ENCODE measurements at regions not wholly inside any gene's neighbourhood (a gene's known extent, or its start where the extent isn't known, plus 50 kb on each side); places are given as distances from the start of the nearest gene placed in this dataset.

GRCh38 chr11:127567237-127567932, 566.8 kb upstream of the KIRREL3 start:
- no peak for DNase-seq

- DNase-seq: no peak
These were observed 564.2 kb upstream of the KIRREL3 start for GRCh38 chr11:127564810-127565209.

GRCh38 chr11:127559978-127560377, 559.4 kb upstream of the KIRREL3 start:
- no peak for DNase-seq

GRCh38 chr11:127552446-127552845, 551.9 kb upstream of the KIRREL3 start:
- no peak for DNase-seq

- no peak for DNase-seq
These were observed 530.6 kb upstream of the KIRREL3 start for GRCh38 chr11:127531167-127531566.

GRCh38 chr11:127528297-127528696, 527.7 kb upstream of the KIRREL3 start:
- no peak for DNase-seq

- DNase-seq: no peak
These were observed 524.0 kb upstream of the KIRREL3 start for GRCh38 chr11:127524618-127525017.

- DNase-seq: no peak
These were observed 520.8 kb upstream of the KIRREL3 start for GRCh38 chr11:127521413-127521812.

GRCh38 chr11:127507851-127508250, 507.3 kb upstream of the KIRREL3 start:
- DNase-seq: no peak

GRCh38 chr11:127506647-127507046, 506.1 kb upstream of the KIRREL3 start:
- no peak for DNase-seq

GRCh38 chr11:127506126-127506525, 505.6 kb upstream of the KIRREL3 start:
- no peak for DNase-seq

- DNase-seq: no peak
These were observed 495.6 kb upstream of the KIRREL3 start for GRCh38 chr11:127496165-127496564.

- no peak for DNase-seq
These were observed 492.9 kb upstream of the KIRREL3 start for GRCh38 chr11:127493330-127494022.

- DNase-seq: no peak
These were observed 491.5 kb upstream of the KIRREL3 start for GRCh38 chr11:127492029-127492428.

- DNase-seq: no peak
These were observed 491.0 kb upstream of the KIRREL3 start for GRCh38 chr11:127491589-127491988.

- no peak for DNase-seq
These were observed 490.3 kb upstream of the KIRREL3 start for GRCh38 chr11:127490896-127491295.

GRCh38 chr11:127485541-127485940, 485.0 kb upstream of the KIRREL3 start:
- no peak for DNase-seq

GRCh38 chr11:127481391-127481790, 480.8 kb upstream of the KIRREL3 start:
- DNase-seq: no peak

- no peak for DNase-seq
These were observed 478.3 kb upstream of the KIRREL3 start for GRCh38 chr11:127478826-127479225.

- DNase-seq: no peak
These were observed 474.2 kb upstream of the KIRREL3 start for GRCh38 chr11:127474766-127475165.

- DNase-seq: no peak
These were observed 471.9 kb upstream of the KIRREL3 start for GRCh38 chr11:127472505-127472904.

GRCh38 chr11:127471662-127472061, 471.1 kb upstream of the KIRREL3 start:
- no peak for DNase-seq

- no peak for DNase-seq
These were observed 469.8 kb upstream of the KIRREL3 start for GRCh38 chr11:127470306-127470884.

- no peak for DNase-seq
These were observed 463.8 kb upstream of the KIRREL3 start for GRCh38 chr11:127464325-127464724.

GRCh38 chr11:127462065-127462344, 461.4 kb upstream of the KIRREL3 start:
- DNase-seq: no peak
